Fibroblast of pulmonary artery (primary cell): ENCODE measurements at regions not wholly inside any gene's neighbourhood (a gene's known extent, or its start where the extent isn't known, plus 50 kb on each side); places are given as distances from the start of the nearest gene placed in this dataset.

ENCODE experiments used
- DNase-seq: peaks from one replicate; pipeline ENCODE4 v3.0.0-alpha.2; 2010; ENCODE audit warnings: low read depth
- H3K4me3 ChIP-seq: replicated peaks from 2 replicates; pipeline ENCODE4 v1.5.1; 2011; ENCODE audit warnings: low read depth, mild to moderate bottlenecking, control low read depth, low read length, moderate library complexity
- TF ChIP-seq, protein P1 (sequence below): IDR thresholded peaks from 2 replicates; pipeline ENCODE4 v1.5.1; 2011; ENCODE audit warnings: mild to moderate bottlenecking, control low read depth, low read length, inconsistent platforms; ENCODE audit errors: missing control alignments

DNA sequence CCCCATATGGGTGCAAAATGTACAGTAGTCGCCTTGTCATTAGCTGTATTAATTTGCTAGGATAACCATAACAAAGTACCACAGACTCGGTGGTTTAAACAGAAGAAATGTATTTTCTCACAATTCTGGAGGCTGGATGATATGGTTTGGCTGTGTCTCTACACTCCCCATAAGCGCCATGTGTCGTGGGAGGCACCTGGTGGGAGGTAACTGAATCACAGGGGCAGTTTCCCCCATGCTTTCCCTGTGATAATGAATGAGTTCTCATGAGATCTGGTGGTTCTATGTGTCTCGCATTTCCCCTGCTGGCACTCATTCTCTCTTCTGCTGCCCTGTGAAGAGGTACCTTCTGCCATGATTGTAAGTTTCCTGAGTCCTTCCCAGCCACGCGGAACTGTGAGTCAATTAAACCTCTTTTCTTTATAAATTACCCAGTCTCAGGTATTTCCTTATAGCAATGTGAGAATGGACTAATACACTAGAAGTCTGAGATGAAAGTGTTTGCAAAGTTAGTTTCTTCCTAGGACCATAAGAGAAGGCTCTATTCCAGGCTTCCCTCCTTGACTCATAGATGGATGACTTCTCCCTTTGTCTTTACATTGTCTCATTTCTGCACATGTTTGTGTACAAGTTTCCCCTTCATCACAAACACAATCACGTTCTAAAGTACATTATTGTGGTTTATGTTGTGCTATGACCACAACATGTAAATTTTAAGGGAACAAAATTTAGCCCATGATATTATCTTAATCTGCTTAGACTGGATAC, 1442.6 kb downstream of the SUCLG1 start:
- TF ChIP-seq, protein P1, sequence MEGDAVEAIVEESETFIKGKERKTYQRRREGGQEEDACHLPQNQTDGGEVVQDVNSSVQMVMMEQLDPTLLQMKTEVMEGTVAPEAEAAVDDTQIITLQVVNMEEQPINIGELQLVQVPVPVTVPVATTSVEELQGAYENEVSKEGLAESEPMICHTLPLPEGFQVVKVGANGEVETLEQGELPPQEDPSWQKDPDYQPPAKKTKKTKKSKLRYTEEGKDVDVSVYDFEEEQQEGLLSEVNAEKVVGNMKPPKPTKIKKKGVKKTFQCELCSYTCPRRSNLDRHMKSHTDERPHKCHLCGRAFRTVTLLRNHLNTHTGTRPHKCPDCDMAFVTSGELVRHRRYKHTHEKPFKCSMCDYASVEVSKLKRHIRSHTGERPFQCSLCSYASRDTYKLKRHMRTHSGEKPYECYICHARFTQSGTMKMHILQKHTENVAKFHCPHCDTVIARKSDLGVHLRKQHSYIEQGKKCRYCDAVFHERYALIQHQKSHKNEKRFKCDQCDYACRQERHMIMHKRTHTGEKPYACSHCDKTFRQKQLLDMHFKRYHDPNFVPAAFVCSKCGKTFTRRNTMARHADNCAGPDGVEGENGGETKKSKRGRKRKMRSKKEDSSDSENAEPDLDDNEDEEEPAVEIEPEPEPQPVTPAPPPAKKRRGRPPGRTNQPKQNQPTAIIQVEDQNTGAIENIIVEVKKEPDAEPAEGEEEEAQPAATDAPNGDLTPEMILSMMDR = no peak
- no peak overlapping the region for H3K4me3 ChIP-seq
- DNase-seq = no peak

DNA sequence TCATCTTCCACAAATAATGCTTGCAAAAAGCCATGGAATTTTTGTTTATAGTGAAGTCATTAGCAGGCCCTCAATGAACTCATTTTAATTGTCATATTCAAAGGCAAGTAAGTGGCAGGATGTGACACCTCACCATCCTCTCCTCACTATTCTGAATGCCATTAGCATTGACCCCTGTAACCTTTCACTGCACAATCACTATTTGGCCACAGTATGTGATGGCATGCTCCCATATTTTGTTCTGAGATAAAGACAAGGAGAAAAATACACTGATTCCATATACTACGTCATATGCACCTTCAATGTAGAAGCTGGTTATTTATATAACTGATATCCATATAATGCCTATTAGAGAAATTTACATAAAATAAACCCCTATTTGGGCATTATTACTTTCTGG, 1443.2 kb downstream of the SUCLG1 start:
- TF ChIP-seq, protein P1 = no peak
- no peak overlapping the region for H3K4me3 ChIP-seq
- DNase-seq = no peak

DNA sequence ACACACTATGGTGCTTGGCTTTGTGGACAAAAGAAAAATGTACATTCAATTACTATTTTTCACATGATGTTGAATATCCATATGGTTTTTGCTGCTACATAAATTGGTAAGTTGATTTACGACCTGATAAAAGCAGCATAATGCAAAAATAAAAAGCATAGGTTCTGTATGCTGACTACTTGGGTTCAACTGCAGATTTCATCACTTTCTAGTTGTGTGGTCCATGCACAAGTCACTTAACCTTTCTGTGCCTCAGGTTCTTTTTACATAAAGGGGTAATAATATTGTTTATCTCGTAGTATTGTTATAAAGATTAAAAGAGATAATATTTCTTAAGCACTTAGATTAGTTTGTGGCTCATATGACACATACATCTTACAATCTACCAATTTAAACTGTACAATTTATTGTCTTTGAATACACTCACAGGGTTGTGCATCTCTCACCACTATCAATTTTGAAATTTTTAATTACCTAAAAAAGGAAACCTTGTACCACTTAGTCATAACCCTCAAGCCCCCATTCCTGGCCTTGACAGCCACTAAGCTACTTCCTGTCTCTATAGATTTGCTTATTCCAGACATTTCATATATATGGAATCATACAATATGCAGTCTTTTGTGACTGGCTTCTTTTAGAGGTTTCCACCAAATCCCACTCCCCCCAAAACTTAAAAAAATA, 1443.9 kb downstream of the SUCLG1 start:
- H3K4me3 ChIP-seq = no peak overlapping the region
- TF ChIP-seq, protein P1 = no peak
- no peak for DNase-seq

DNA sequence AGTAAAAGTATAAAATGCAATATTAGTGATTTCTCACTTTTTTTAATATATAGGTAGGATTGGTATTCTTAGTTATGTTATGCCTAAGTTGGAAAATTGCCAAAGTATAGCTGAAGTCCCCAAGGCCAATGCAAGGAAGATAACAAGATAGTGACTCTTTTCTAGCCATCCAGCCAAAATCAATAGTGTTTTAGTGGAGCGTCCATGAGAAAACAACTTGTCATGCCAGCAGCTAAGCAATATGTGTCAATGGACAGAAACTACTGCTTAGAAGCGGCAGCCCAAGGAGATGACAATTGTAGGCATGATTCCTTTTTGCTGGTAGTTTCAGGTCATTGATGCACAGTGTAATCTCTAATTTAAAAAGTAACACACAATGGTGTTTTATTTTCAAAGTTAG, 1444.6 kb downstream of the SUCLG1 start:
- no peak overlapping the region for H3K4me3 ChIP-seq
- DNase-seq = no peak
- TF ChIP-seq, protein P1 = no peak

DNA sequence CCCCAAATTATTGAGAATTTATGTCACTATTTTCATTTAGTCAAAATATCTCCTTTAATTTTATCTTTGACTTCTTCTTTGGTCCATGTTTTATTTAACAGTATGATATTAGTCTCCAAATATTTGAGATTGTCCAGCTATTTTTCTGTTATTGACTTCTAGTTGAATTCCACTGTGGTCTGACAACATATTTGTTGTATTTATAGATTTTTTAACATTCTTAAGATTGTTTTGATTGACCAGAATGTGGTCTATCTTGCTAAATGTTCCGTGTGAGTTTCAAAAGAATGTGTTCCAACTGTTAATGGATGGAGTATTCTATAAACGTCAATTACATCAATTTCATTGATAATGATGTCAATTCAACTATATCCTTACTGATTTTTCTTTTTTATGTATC, 1452.1 kb downstream of the SUCLG1 start:
- no peak overlapping the region for H3K4me3 ChIP-seq
- TF ChIP-seq, protein P1 = no peak
- peak; percentile 21 for DNase-seq

DNA sequence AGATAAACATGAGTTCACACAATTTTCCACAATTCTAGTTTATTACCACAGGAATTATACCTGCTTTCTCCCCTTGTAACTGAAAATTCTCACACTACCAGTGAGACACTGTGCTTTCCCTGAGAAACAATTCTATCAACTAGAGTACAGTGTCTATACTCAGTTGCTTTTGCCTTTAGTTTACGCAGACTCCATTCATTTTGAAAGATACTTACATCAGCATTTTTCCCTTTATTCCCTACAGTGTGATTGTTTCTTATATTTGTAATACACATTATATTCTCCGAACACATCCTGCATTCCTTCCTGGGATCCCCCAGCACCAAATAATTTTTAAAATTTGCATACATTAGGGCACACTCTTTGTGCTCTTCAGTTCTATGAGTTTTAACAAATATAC, 1455.5 kb downstream of the SUCLG1 start:
- no peak for DNase-seq
- TF ChIP-seq, protein P1 = no peak
- H3K4me3 ChIP-seq = no peak overlapping the region
